Gastrocnemius medialis (tissue), 4 donors: ENCODE measurements at regions not wholly inside any gene's neighbourhood (a gene's known extent, or its start where the extent isn't known, plus 50 kb on each side); places are given as distances from the start of the nearest gene placed in this dataset.
"Not testable (repeated sequence)": the region's sequence is repeated elsewhere in the genome, so short reads cannot be mapped to it uniquely, and the experiment has no call there.

Source experiments
- ATAC-seq, 2 donors: fragments of 150-250 bp; one replicate each; pipeline ENCODE4 v1.9.1; 2016
- DNase-seq, 2 donors: peaks; one replicate each; pipeline ENCODE4 v3.0.0-alpha.2; 2019
- H3K27ac ChIP-seq, 4 donors: fragments of 200-600 bp; sonication (generic); 1 replicate in 1 of 4; 2 replicates in 3 of 4; pipeline ENCODE4 v1.5.1; 2016 to 2018; ENCODE audit warnings: mild to moderate bottlenecking in 2 of 4, moderate library complexity in 1 of 4
- H3K27me3 ChIP-seq, 3 donors: fragments of 200-600 bp; sonication (generic) in 2 of 3; 1 replicate in 1 of 3; 2 replicates in 2 of 3; pipeline versions ENCODE4 v1.5.1 to v1.6.0; 2016 to 2019; ENCODE audit warnings: mild to moderate bottlenecking in 1 of 3, moderate library complexity in 1 of 3
- H3K36me3 ChIP-seq, 2 donors: fragments of 200-600 bp; sonication (generic) in 1 of 2; one replicate each; pipeline ENCODE4 v1.5.1; 2017 to 2018
- H3K4me1 ChIP-seq, 2 donors: fragments of 200-600 bp; sonication (generic) in 1 of 2; one replicate each; pipeline ENCODE4 v1.5.1; 2016 to 2017; ENCODE audit warnings: mild to moderate bottlenecking in 2 of 2
- H3K4me3 ChIP-seq, 4 donors: fragments of 200-600 bp; sonication (generic) in 3 of 4; 1 replicate in 1 of 4; 2 replicates in 3 of 4; pipeline ENCODE4 v1.5.1; 2016 to 2019; ENCODE audit warnings: mild to moderate bottlenecking in 2 of 4
- H3K9me3 ChIP-seq, 3 donors: fragments of 200-600 bp; sonication (generic) in 2 of 3; 1 replicate in 1 of 3; 2 replicates in 2 of 3; pipeline ENCODE4 v1.5.1; 2016 to 2019
- POLR2A ChIP-seq, 2 donors: fragments of 450-650 bp; IDR thresholded peaks; one replicate each; pipeline ENCODE4 v1.6.1; 2017; ENCODE audit warnings: antibody characterized with exemption in 2 of 2, mild to moderate bottlenecking in 2 of 2, moderate library complexity in 2 of 2
- in situ Hi-C, 4 donors: fragments of 200-750 bp; cut with MboI; loops; one replicate each; pipeline versions ENCODE4 v1.15.0 to v1.8.0; 2017; ENCODE audit warnings: low sequenced_read_pairs in 4 of 4
- intact Hi-C: fragments of 100-400 bp; cut with DNase I; formaldehyde crosslinking; loops from one replicate; pipeline ENCODE4 v1.15.1; 2023; ENCODE audit warnings: low total_unique reads
- TF ChIP-seq, protein P1 (sequence below), 5 experiments: fragments of 450-650 bp in 3 of 5; fragments of 200-600 bp in 2 of 5; sonication (generic) in 2 of 5; IDR thresholded peaks in 4 of 5; conservative IDR thresholded peaks in 1 of 5; 1 replicate in 4 of 5; 2 replicates in 1 of 5; pipeline ENCODE4 v1.5.1; 2016 to 2019; ENCODE audit warnings: antibody characterized with exemption in 5 of 5, mild to moderate bottlenecking in 3 of 5, moderate library complexity in 3 of 5

DNA sequence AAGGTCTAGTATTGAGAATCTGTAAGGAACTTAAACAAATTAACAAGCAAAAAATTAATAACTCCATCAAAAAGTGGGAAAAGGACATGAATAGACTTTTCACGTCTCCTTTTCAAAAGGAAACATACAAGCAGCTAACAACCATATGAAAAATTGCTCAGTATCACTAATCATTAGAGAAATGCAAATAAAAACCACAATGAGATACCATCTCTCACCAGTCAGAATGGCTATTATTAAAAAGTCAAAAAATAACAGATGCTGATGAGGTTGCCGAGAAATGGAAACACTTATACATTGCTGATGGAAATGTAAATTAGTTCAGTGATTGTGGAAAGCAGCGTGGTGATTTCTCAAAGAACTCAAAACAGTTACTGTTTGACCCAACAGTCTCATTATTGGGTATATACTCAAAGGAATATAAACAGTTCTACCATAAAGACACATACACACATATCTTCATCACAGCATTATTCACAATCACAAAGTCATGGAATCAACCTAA is 410.4 kb upstream of the SMIM31 start:
- Histone ChIP-seq H3K36me3 (no peaks in the 10 kb centered on the region), H3K4me1 (no peaks in the 10 kb centered on the region), H3K4me3 (no peak overlapping the region), H3K9me3 (no peaks in the 10 kb centered on the region), H3K27me3 (no peaks in the 10 kb centered on the region), H3K27ac (no peak overlapping the region)
- DNase-seq (no peak), ATAC-seq (no peak)
- intact Hi-C loops (no loop called here), in situ Hi-C loops (no loop called here)
- no peak for TF ChIP-seq POLR2A (IDR thresholded peaks at IDR 0.05)
- TF ChIP-seq, protein P1, sequence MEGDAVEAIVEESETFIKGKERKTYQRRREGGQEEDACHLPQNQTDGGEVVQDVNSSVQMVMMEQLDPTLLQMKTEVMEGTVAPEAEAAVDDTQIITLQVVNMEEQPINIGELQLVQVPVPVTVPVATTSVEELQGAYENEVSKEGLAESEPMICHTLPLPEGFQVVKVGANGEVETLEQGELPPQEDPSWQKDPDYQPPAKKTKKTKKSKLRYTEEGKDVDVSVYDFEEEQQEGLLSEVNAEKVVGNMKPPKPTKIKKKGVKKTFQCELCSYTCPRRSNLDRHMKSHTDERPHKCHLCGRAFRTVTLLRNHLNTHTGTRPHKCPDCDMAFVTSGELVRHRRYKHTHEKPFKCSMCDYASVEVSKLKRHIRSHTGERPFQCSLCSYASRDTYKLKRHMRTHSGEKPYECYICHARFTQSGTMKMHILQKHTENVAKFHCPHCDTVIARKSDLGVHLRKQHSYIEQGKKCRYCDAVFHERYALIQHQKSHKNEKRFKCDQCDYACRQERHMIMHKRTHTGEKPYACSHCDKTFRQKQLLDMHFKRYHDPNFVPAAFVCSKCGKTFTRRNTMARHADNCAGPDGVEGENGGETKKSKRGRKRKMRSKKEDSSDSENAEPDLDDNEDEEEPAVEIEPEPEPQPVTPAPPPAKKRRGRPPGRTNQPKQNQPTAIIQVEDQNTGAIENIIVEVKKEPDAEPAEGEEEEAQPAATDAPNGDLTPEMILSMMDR (IDR thresholded peaks at IDR 0.05 in 4 of 5, conservative IDR thresholded peaks at IDR 0.05 in 1 of 5), result no peak

DNA sequence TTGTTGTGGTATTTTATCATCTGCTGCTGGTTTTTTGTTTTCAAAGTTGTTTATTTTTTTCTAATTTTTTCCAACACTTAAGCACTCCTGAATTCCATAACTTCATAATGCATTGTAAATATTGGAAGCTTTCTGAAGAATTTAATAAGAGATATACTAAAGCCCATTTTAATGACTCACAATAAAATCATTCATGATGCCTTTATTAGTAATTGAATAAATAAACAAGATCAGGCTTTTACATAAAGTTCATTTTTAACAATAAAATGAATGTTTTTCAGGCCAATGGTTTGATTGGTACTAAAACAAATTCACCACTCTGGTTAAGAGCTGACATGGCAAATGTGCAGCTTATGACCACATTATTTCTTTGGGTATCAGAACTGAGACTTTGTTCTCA is 408.2 kb upstream of the SMIM31 start:
- no peak for DNase-seq
- intact Hi-C loops, result no loop called here
- Histone ChIP-seq H3K27ac (no peak overlapping the region), H3K36me3 (no peaks in the 10 kb centered on the region), H3K4me3 (no peak overlapping the region), H3K27me3 (no peaks in the 10 kb centered on the region), H3K9me3 (no peaks in the 10 kb centered on the region), H3K4me1 (no peaks in the 10 kb centered on the region)
- TF ChIP-seq, protein P1 (IDR thresholded peaks at IDR 0.05 in 4 of 5, conservative IDR thresholded peaks at IDR 0.05 in 1 of 5), result no peak
- TF ChIP-seq POLR2A (IDR thresholded peaks at IDR 0.05), result no peak
- no peak for ATAC-seq
- in situ Hi-C loops, result no loop called here

DNA sequence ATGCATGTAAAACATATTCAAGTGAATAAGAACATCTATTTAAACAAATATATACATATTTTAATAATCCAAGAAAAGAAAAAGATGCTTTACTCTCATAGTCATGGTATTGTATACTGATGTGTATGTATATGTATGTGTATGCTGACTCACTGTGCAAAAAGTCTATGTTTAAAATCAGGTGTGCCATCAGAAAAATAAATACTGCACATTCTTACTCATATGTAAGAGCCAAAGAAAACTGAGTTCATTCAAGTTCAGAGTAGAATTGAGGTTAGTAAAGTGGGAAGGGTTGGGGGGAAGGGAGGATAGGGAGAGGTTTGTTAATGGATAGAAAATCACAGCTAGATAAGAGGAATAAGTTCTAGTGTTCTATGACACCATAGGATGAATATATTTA is 403.9 kb upstream of the SMIM31 start:
- DNase-seq, result no peak
- Histone ChIP-seq H3K4me1 (no peaks in the 10 kb centered on the region), H3K27me3 (no peaks in the 10 kb centered on the region), H3K9me3 (no peaks in the 10 kb centered on the region), H3K27ac (no peak overlapping the region), H3K36me3 (no peaks in the 10 kb centered on the region), H3K4me3 (no peak overlapping the region)
- intact Hi-C loops (no loop called here), in situ Hi-C loops (no loop called here)
- ATAC-seq, result no peak
- TF ChIP-seq POLR2A (IDR thresholded peaks at IDR 0.05), result no peak
- TF ChIP-seq, protein P1 (IDR thresholded peaks at IDR 0.05 in 4 of 5, conservative IDR thresholded peaks at IDR 0.05 in 1 of 5), result no peak

DNA sequence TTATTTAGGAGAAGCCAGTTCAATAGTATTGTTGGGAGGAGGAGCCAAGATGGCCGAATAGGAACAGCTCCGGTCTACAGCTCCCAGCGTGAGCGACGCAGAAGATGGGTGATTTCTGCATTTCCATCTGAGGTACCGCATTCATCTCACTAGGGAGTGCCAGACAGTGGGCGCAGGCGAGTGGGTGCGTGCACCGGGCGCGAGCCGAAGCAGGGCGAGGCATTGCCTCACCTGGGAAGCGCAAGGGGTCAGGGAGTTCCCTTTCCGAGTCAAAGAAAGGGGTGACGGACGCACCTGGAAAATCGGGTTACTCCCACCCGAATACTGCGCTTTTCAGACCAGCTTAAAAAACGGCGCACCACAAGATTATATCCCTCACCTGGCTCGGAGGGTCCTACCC is 403.2 kb upstream of the SMIM31 start:
- in situ Hi-C loops, H3K27me3 ChIP-seq, H3K27ac ChIP-seq, intact Hi-C loops, H3K36me3 ChIP-seq, DNase-seq, ATAC-seq, H3K4me3 ChIP-seq, H3K9me3 ChIP-seq, H3K4me1 ChIP-seq: not testable (repeated sequence)

DNA sequence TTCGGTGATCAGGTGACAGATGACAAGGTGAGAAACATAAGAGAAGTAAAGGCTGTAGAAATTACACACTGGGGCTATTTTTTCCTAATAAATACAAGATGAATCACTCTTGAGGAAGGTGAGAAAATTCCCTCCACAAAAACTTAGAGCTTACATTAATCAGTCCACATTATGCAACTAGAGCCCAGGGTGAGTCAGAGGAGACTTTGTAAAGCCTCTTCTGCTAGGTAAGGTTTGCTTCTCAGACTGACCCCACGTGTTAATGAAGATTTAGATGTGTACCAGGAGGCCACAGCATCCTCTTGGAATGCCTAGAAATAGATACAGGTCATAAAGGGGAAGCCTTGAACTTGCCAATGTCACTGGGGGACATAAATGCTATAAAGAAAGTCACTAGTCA is 396.0 kb upstream of the SMIM31 start:
- no peaks in the 10 kb centered on the region for H3K9me3 ChIP-seq
- no peak for TF ChIP-seq POLR2A (IDR thresholded peaks at IDR 0.05)
- TF ChIP-seq, protein P1 (IDR thresholded peaks at IDR 0.05 in 4 of 5, conservative IDR thresholded peaks at IDR 0.05 in 1 of 5), result no peak
- H3K4me1 ChIP-seq, result no peaks in the 10 kb centered on the region
- H3K36me3 ChIP-seq, result no peaks in the 10 kb centered on the region
- ATAC-seq, result no peak
- intact Hi-C loops, result no loop called here
- in situ Hi-C loops, result no loop called here
- DNase-seq, result no peak
- no peak overlapping the region for H3K4me3 ChIP-seq
- no peaks in the 10 kb centered on the region for H3K27me3 ChIP-seq
- H3K27ac ChIP-seq, result no peak overlapping the region
